H1 (cell line): ENCODE measurements at regions not wholly inside any gene's neighbourhood (a gene's known extent, or its start where the extent isn't known, plus 50 kb on each side); places are given as distances from the start of the nearest gene placed in this dataset.

Source experiments
- FOSL1 ChIP-seq: IDR thresholded peaks from 2 replicates; pipeline ENCODE4 v1.6.1; 2011; ENCODE audit warnings: mild to moderate bottlenecking, low read depth, low read length, moderate library complexity; ENCODE audit not compliant: insufficient read depth
- KDM4A ChIP-seq: IDR thresholded peaks from one replicate; pipeline ENCODE4 v1.7.1; 2012; ENCODE audit warnings: low read depth, mild to moderate bottlenecking, moderate library complexity, low read length, inconsistent platforms; ENCODE audit not compliant: severe bottlenecking
- KDM5A ChIP-seq: fragments of 200-600 bp; IDR thresholded peaks from 2 replicates; pipeline ENCODE4 v1.7.1; 2012; ENCODE audit warnings: mild to moderate bottlenecking, low read length, inconsistent platforms, mixed read lengths
- SIN3A ChIP-seq, 2 experiments: IDR thresholded peaks in 1 of 2; conservative IDR thresholded peaks in 1 of 2; 2 replicates each; pipeline ENCODE4 v1.6.1; 2011 to 2012; ENCODE audit warnings: low read length in 2 of 2, improper control_type of control experiment in 1 of 2, low read depth in 1 of 2, mild to moderate bottlenecking in 1 of 2
- TAF7 ChIP-seq: optimal IDR thresholded peaks from 2 replicates; pipeline ENCODE3; 2011; ENCODE audit warnings: low read depth, mild to moderate bottlenecking, inconsistent platforms, low read length, moderate library complexity, borderline replicate concordance
- TF ChIP-seq, protein P1 (sequence below): IDR thresholded peaks from 2 replicates; pipeline ENCODE4 v1.6.1; 2011; ENCODE audit warnings: low read depth, mild to moderate bottlenecking, low read length; ENCODE audit not compliant: insufficient read depth

DNA sequence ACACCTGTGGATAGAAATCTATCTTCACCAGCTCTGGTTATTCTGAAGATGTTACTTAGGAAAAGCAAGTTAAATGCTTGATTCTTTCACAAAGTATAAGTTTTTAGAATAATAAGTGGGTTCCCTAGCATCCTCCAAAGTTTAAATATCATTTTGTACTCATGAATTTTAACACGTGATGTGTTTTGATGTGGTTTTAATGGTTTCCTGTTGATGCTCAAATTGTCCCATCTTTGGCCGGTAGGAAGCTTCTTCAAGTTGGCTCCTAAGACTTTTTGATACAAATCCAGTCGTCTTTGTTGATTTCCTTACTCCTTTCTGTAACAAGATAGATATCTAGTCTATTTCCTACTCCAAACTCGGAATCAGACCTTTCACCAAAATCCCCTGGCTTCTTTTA is 94.5 kb upstream of the STXBP5 start (continued):
- TF ChIP-seq, protein P1, sequence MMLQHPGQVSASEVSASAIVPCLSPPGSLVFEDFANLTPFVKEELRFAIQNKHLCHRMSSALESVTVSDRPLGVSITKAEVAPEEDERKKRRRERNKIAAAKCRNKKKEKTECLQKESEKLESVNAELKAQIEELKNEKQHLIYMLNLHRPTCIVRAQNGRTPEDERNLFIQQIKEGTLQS: no peak
- TF ChIP-seq KDM5A (no peak), KDM4A (no peak), SIN3A (conservative IDR thresholded peaks at IDR 0.05 in 1 of 2, IDR thresholded peaks at IDR 0.05 in 1 of 2; ENCODE audit: low read depth in 1 of 2, low read length in 2 of 2) (no peak), FOSL1 (no peak), TAF7 (no peak)
